SK-N-SH treated with all-trans-retinoic acid at 6 μM for 48 hours (cell line): ENCODE measurements at regions not wholly inside any gene's neighbourhood (a gene's known extent, or its start where the extent isn't known, plus 50 kb on each side); places are given as distances from the start of the nearest gene placed in this dataset.

Experiments
- ATAC-seq: fragments of 200-7000 bp; cut with Tn5 transposase; 3 replicates; pipeline ENCODE4 v1.9.1; 2020; ENCODE audit warnings: mild to moderate bottlenecking, moderate library complexity
- ARNTL ChIP-seq: fragments of 450-650 bp; formaldehyde crosslinking; IDR thresholded peaks from 2 replicates; pipeline ENCODE4 v1.5.0; 2020; ENCODE audit warnings: low read depth, mild to moderate bottlenecking, moderate library complexity, borderline replicate concordance
- BACH2 ChIP-seq: fragments of 250-450 bp; sonication (Bioruptor Pico); IDR thresholded peaks from 2 replicates; pipeline ENCODE4 v1.9.0; 2021; ENCODE audit warnings: mild to moderate bottlenecking, borderline replicate concordance
- CSDC2 ChIP-seq: fragments of 250-450 bp; sonication (Bioruptor Pico); IDR thresholded peaks from 2 replicates; pipeline ENCODE4 v1.5.0; 2020; ENCODE audit warnings: mild to moderate bottlenecking, moderate library complexity
- ESRRG ChIP-seq: fragments of 250-450 bp; sonication (Bioruptor Pico); IDR thresholded peaks from 2 replicates; pipeline ENCODE4 v1.6.1; 2021; ENCODE audit warnings: mild to moderate bottlenecking
- GLIS3 ChIP-seq: fragments of 250-450 bp; sonication (Bioruptor Pico); IDR thresholded peaks from 2 replicates; pipeline ENCODE4 v1.5.0; 2020; ENCODE audit warnings: mild to moderate bottlenecking, moderate library complexity
- ISL1 ChIP-seq: fragments of 250-450 bp; sonication (Bioruptor Pico); IDR thresholded peaks from 2 replicates; pipeline ENCODE4 v2.1.2; 2022; ENCODE audit warnings: mild to moderate bottlenecking, moderate library complexity
- OSR1 ChIP-seq: fragments of 250-450 bp; sonication (Bioruptor Pico); IDR thresholded peaks from 2 replicates; pipeline ENCODE4 v1.8.0; 2022; ENCODE audit warnings: moderate library complexity, mild to moderate bottlenecking, inconsistent platforms
- PPARA ChIP-seq: fragments of 250-450 bp; sonication (Bioruptor Pico); IDR thresholded peaks from 2 replicates; pipeline ENCODE4 v1.5.0; 2020; ENCODE audit warnings: mild to moderate bottlenecking, borderline replicate concordance
- RARB ChIP-seq: fragments of 250-450 bp; sonication (Bioruptor Pico); IDR thresholded peaks from 2 replicates; pipeline ENCODE4 v1.8.0; 2021; ENCODE audit warnings: mild to moderate bottlenecking, moderate library complexity
- TCF4 ChIP-seq: fragments of 250-450 bp; sonication (Bioruptor Pico); IDR thresholded peaks from 2 replicates; pipeline ENCODE4 v1.8.0; 2021; ENCODE audit warnings: mild to moderate bottlenecking, moderate library complexity, borderline replicate concordance
- ZC3H10 ChIP-seq: fragments of 250-450 bp; sonication (Bioruptor Pico); IDR thresholded peaks from 2 replicates; pipeline ENCODE4 v1.5.1; 2021; ENCODE audit warnings: mild to moderate bottlenecking, moderate library complexity
- ZFP3 ChIP-seq: fragments of 250-450 bp; sonication (Bioruptor Pico); IDR thresholded peaks from 2 replicates; pipeline ENCODE4 v1.5.0; 2020; ENCODE audit warnings: mild to moderate bottlenecking, moderate library complexity
- ZFP30 ChIP-seq: fragments of 450-650 bp; formaldehyde crosslinking; IDR thresholded peaks from 2 replicates; pipeline ENCODE4 v1.5.0; 2022; ENCODE audit warnings: mild to moderate bottlenecking, moderate library complexity
- ZNF565 ChIP-seq: fragments of 450-650 bp; formaldehyde crosslinking; conservative IDR thresholded peaks from 2 replicates; pipeline ENCODE4 v1.5.0; 2020; ENCODE audit warnings: low read depth, mild to moderate bottlenecking, moderate library complexity
- ZNF70 ChIP-seq: fragments of 450-650 bp; formaldehyde crosslinking; IDR thresholded peaks from 2 replicates; pipeline ENCODE4 v1.5.0; 2020; ENCODE audit warnings: mild to moderate bottlenecking, moderate library complexity
- ZNF8 ChIP-seq: fragments of 450-650 bp; formaldehyde crosslinking; IDR thresholded peaks from 2 replicates; pipeline ENCODE4 v1.5.0; 2020; ENCODE audit warnings: mild to moderate bottlenecking, moderate library complexity
- TF ChIP-seq, protein P1 (sequence below): fragments of 250-450 bp; sonication (Bioruptor Pico); IDR thresholded peaks from 2 replicates; pipeline ENCODE4 v1.8.0; 2020; ENCODE audit warnings: mild to moderate bottlenecking, moderate library complexity, borderline replicate concordance
- TF ChIP-seq, protein P2 (sequence below): fragments of 250-450 bp; sonication (Bioruptor Pico); IDR thresholded peaks from 2 replicates; pipeline ENCODE4 v1.5.1; 2021; ENCODE audit warnings: mild to moderate bottlenecking, moderate library complexity
- TF ChIP-seq, protein P3 (sequence below): fragments of 250-450 bp; sonication (Bioruptor Pico); IDR thresholded peaks from 2 replicates; pipeline ENCODE4 v1.5.1; 2020; ENCODE audit warnings: low read depth, mild to moderate bottlenecking, moderate library complexity
- TF ChIP-seq, protein P4 (sequence below): fragments of 250-450 bp; sonication (Bioruptor Pico); IDR thresholded peaks from 2 replicates; pipeline ENCODE4 v1.8.0; 2021; ENCODE audit warnings: low read depth, mild to moderate bottlenecking, moderate library complexity, borderline replicate concordance
- TF ChIP-seq, protein P5 (sequence below): fragments of 250-450 bp; sonication (Bioruptor Pico); IDR thresholded peaks from 2 replicates; pipeline ENCODE4 v1.5.0; 2020; ENCODE audit warnings: mild to moderate bottlenecking, moderate library complexity

DNA sequence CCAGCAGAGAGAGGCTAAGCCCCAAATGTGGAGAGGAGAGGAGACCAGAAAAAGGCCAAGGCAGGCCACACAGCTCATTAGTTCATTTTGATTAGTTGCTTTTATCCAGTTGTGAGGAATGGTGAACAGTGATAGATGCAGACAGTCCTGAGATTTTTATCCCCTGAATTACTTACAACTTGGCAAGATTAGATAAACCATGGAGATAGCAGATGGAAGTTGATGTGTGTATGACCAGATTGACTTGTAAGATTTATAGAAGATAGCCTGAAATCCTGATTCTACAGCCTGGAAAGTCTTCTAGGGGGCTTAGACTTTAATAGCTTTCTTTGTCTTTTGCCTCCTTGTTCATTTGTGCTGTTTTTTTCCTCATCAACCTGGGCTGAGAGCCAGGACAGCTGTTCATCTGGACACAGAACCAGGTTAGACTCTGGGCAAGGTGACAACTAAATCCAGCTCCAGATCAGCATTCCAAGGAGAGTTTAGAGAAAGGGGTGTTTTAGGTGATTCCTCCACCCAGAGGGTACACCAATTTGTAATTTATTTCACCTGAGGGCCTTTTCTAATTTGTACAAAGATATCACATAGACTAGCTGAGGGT is 215.5 kb downstream of the SPATA18 start:
- TF ChIP-seq, protein P1, sequence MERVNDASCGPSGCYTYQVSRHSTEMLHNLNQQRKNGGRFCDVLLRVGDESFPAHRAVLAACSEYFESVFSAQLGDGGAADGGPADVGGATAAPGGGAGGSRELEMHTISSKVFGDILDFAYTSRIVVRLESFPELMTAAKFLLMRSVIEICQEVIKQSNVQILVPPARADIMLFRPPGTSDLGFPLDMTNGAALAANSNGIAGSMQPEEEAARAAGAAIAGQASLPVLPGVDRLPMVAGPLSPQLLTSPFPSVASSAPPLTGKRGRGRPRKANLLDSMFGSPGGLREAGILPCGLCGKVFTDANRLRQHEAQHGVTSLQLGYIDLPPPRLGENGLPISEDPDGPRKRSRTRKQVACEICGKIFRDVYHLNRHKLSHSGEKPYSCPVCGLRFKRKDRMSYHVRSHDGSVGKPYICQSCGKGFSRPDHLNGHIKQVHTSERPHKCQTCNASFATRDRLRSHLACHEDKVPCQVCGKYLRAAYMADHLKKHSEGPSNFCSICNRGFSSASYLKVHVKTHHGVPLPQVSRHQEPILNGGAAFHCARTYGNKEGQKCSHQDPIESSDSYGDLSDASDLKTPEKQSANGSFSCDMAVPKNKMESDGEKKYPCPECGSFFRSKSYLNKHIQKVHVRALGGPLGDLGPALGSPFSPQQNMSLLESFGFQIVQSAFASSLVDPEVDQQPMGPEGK (CRISPR knock-in tag): no peak
- TF ChIP-seq, protein P2, sequence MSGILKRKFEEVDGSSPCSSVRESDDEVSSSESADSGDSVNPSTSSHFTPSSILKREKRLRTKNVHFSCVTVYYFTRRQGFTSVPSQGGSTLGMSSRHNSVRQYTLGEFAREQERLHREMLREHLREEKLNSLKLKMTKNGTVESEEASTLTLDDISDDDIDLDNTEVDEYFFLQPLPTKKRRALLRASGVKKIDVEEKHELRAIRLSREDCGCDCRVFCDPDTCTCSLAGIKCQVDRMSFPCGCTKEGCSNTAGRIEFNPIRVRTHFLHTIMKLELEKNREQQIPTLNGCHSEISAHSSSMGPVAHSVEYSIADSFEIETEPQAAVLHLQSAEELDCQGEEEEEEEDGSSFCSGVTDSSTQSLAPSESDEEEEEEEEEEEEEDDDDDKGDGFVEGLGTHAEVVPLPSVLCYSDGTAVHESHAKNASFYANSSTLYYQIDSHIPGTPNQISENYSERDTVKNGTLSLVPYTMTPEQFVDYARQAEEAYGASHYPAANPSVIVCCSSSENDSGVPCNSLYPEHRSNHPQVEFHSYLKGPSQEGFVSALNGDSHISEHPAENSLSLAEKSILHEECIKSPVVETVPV (CRISPR knock-in tag): no peak
- TF ChIP-seq ZC3H10: no peak
- TF ChIP-seq ARNTL (CRISPR knock-in tag): no peak
- TF ChIP-seq ZNF565 (CRISPR knock-in tag): no peak
- TF ChIP-seq, protein P3, sequence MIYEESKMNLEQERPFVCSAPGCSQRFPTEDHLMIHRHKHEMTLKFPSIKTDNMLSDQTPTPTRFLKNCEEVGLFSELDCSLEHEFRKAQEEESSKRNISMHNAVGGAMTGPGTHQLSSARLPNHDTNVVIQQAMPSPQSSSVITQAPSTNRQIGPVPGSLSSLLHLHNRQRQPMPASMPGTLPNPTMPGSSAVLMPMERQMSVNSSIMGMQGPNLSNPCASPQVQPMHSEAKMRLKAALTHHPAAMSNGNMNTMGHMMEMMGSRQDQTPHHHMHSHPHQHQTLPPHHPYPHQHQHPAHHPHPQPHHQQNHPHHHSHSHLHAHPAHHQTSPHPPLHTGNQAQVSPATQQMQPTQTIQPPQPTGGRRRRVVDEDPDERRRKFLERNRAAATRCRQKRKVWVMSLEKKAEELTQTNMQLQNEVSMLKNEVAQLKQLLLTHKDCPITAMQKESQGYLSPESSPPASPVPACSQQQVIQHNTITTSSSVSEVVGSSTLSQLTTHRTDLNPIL (CRISPR knock-in tag): no peak
- no peak for TF ChIP-seq TCF4
- no peak for TF ChIP-seq GLIS3 (CRISPR knock-in tag)
- no peak for TF ChIP-seq ZNF8 (CRISPR knock-in tag)
- no peak for TF ChIP-seq PPARA (CRISPR knock-in tag)
- TF ChIP-seq, protein P4, sequence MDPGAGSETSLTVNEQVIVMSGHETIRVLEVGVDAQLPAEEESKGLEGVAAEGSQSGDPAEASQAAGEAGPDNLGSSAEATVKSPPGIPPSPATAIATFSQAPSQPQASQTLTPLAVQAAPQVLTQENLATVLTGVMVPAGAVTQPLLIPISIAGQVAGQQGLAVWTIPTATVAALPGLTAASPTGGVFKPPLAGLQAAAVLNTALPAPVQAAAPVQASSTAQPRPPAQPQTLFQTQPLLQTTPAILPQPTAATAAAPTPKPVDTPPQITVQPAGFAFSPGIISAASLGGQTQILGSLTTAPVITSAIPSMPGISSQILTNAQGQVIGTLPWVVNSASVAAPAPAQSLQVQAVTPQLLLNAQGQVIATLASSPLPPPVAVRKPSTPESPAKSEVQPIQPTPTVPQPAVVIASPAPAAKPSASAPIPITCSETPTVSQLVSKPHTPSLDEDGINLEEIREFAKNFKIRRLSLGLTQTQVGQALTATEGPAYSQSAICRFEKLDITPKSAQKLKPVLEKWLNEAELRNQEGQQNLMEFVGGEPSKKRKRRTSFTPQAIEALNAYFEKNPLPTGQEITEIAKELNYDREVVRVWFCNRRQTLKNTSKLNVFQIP (CRISPR knock-in tag): no peak
- TF ChIP-seq ESRRG (CRISPR knock-in tag): no peak
- TF ChIP-seq BACH2 (CRISPR knock-in tag): no peak

DNA sequence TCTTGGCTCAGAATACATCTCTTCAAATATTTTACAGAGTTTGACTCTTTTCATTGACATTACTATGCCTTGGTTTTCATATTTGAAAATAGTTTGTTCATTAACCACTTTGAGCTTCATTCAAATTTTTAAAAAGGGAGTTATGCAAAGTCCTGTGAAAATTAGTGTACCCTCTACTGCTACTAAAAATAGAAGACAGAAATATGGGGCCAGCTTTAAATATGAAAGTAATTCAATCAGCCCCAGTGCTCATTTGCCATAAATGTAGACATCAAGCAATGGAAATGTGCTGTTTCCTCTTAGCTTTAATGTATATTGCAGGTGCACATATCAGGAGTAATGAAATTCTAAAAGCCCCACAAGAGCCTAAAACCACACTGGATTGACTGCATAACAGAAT is 218.7 kb downstream of the SPATA18 start:
- no peak for ATAC-seq
- TF ChIP-seq ZFP3 (CRISPR knock-in tag): no peak
- TF ChIP-seq, protein P2 (CRISPR knock-in tag): no peak
- TF ChIP-seq ESRRG (CRISPR knock-in tag): no peak
- TF ChIP-seq PPARA (CRISPR knock-in tag): no peak

More for the DNA sequence above, 215.5 kb downstream of the SPATA18 start:
- no peak for ATAC-seq

DNA sequence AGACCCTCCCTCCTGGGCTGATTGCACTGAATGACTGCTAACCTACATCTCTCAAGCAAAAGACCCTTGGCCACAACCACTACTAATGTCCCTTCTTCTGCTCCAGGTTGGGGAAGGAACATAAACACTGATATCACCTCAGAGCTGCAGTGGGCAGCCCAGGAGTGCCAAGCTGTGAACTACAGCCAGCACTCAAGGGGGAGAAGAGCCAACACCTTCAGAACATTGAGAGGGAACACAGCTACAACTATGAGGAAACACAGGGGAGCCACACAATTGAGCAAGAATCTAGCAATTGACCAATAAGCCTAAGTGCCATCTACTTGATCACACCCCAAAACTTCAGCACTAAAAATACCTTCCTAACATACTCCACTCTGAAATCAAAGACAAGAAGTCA is 222.8 kb downstream of the SPATA18 start:
- TF ChIP-seq PPARA (CRISPR knock-in tag) (no peak), ZNF8 (CRISPR knock-in tag) (no peak), ARNTL (CRISPR knock-in tag) (no peak), OSR1 (CRISPR knock-in tag) (no peak), ZFP3 (CRISPR knock-in tag) (no peak), RARB (no peak), ZFP30 (CRISPR knock-in tag) (no peak), CSDC2 (CRISPR knock-in tag) (no peak), ZNF70 (CRISPR knock-in tag) (no peak), ISL1 (CRISPR knock-in tag) (no peak), BACH2 (CRISPR knock-in tag) (no peak)
- TF ChIP-seq, protein P3 (CRISPR knock-in tag): no peak
- TF ChIP-seq, protein P5, sequence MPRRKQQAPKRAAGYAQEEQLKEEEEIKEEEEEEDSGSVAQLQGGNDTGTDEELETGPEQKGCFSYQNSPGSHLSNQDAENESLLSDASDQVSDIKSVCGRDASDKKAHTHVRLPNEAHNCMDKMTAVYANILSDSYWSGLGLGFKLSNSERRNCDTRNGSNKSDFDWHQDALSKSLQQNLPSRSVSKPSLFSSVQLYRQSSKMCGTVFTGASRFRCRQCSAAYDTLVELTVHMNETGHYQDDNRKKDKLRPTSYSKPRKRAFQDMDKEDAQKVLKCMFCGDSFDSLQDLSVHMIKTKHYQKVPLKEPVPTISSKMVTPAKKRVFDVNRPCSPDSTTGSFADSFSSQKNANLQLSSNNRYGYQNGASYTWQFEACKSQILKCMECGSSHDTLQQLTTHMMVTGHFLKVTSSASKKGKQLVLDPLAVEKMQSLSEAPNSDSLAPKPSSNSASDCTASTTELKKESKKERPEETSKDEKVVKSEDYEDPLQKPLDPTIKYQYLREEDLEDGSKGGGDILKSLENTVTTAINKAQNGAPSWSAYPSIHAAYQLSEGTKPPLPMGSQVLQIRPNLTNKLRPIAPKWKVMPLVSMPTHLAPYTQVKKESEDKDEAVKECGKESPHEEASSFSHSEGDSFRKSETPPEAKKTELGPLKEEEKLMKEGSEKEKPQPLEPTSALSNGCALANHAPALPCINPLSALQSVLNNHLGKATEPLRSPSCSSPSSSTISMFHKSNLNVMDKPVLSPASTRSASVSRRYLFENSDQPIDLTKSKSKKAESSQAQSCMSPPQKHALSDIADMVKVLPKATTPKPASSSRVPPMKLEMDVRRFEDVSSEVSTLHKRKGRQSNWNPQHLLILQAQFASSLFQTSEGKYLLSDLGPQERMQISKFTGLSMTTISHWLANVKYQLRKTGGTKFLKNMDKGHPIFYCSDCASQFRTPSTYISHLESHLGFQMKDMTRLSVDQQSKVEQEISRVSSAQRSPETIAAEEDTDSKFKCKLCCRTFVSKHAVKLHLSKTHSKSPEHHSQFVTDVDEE: no peak
- TF ChIP-seq, protein P4 (CRISPR knock-in tag): no peak
- ATAC-seq: no peak
